ENCODE measurements at regions not wholly inside any gene's neighbourhood (a gene's known extent, or its start where the extent isn't known, plus 50 kb on each side); places are given as distances from the start of the nearest gene placed in this dataset.

- no peaks in the 10 kb centered on the region for H3K9me3 Mint-ChIP-seq
- no peaks in the 10 kb centered on the region for H3K27me3 Mint-ChIP-seq
- ChIA-PET CTCF (no interaction called here), POLR2A (no interaction called here)
- no peak overlapping the region for H3K27ac Mint-ChIP-seq
- H3K4me1 Mint-ChIP-seq = no peaks in the 10 kb centered on the region
- H3K4me3 Mint-ChIP-seq = no peak overlapping the region
- no peak for DNase-seq
- no peaks in the 10 kb centered on the region for H3K36me3 Mint-ChIP-seq (ENCODE audit: low read depth)
Observed at GRCh38 chrX:131907488-131908314, 115.4 kb upstream of the STK26 start.

DNA sequence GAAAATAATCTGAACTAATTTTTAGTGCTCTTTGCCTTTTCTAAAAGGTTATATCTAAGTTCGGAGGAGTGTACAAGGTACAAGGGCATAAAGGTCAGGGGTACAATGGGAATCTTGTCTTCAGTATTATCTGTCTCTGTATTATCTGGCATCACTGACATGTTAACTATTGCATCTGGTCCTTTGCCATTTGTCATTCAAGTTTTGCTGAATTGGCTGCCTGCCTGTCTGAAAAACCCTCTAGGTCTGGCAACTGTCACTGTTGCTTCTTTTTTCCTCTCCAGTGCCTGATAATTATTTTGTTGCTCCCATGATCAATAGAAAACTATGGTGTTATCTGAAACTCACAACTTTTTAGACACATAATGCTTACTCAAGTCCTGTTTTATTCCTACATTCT lies 112.5 kb upstream of the STK26 start:
- Mint-ChIP-seq H3K36me3 (ENCODE audit: low read depth) (no peaks in the 10 kb centered on the region), H3K4me1 (no peaks in the 10 kb centered on the region), H3K9me3 (peaks cover 3% of the 10 kb centered on the region), H3K27ac (no peak overlapping the region), H3K27me3 (no peaks in the 10 kb centered on the region), H3K4me3 (no peak overlapping the region)
- DNase-seq = no peak
- POLR2A ChIA-PET = no interaction called here
- CTCF ChIA-PET = no interaction called here

GRCh38 chrX:131915488-131915887 lies 107.6 kb upstream of the STK26 start:
- no peaks in the 10 kb centered on the region for H3K36me3 Mint-ChIP-seq (ENCODE audit: low read depth)
- DNase-seq = no peak
- peaks cover 3% of the 10 kb centered on the region for H3K9me3 Mint-ChIP-seq
- no peak overlapping the region for H3K27ac Mint-ChIP-seq
- no peaks in the 10 kb centered on the region for H3K27me3 Mint-ChIP-seq
- POLR2A ChIA-PET = no interaction called here
- no peak overlapping the region for H3K4me3 Mint-ChIP-seq
- CTCF ChIA-PET = no interaction called here
- H3K4me1 Mint-ChIP-seq = no peaks in the 10 kb centered on the region

GRCh38 chrX:131917588-131917987 lies 105.5 kb upstream of the STK26 start:
- ChIA-PET POLR2A (no interaction called here), CTCF (no interaction called here)
- Mint-ChIP-seq H3K36me3 (ENCODE audit: low read depth) (no peaks in the 10 kb centered on the region), H3K27ac (no peak overlapping the region), H3K9me3 (peaks cover 3% of the 10 kb centered on the region), H3K4me3 (no peak overlapping the region), H3K27me3 (no peaks in the 10 kb centered on the region), H3K4me1 (no peaks in the 10 kb centered on the region)
- no peak for DNase-seq

- Mint-ChIP-seq H3K4me1 (no peaks in the 10 kb centered on the region), H3K36me3 (ENCODE audit: low read depth) (no peaks in the 10 kb centered on the region), H3K9me3 (peaks cover 3% of the 10 kb centered on the region), H3K27me3 (no peaks in the 10 kb centered on the region), H3K4me3 (no peak overlapping the region), H3K27ac (no peak overlapping the region)
- CTCF ChIA-PET = no interaction called here
- POLR2A ChIA-PET = no interaction called here
- DNase-seq = no peak
Observed at GRCh38 chrX:131918839-131919238, 104.3 kb upstream of the STK26 start.

DNA sequence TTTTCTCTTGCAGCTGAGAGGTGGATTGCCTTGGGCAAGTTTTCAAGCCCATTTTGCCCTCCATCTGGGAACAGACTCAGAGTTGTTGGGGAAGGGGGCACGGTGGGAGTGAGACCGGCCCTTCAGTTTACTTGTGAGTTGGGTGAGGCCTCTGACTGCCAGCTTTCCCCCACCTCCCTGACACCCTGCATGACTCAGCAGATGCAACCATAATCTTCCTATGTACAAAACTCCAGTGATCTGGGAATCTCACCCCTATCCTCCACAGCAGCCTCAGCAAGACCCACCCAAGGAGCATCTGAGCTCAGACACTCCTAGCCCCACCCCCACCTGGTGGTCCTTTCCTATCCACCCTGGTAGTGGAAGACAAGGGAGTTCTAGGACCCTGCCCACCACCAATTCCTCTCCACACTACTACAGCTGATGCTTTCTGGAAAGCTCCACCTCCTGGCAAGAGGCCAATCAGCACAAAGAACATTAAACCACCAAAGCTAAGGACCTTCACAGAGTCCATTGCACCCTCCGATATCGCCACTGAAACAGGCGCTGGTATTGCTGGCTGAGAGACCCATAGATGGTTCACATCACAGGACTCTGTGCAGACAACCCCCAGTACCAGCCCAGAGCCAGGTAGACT lies 99.4 kb upstream of the STK26 start:
- DNase-seq = no peak
- Mint-ChIP-seq H3K27ac (no peak overlapping the region), H3K36me3 (ENCODE audit: low read depth) (no peaks in the 10 kb centered on the region), H3K4me3 (no peak overlapping the region), H3K9me3 (no peaks in the 10 kb centered on the region), H3K27me3 (no peaks in the 10 kb centered on the region), H3K4me1 (no peaks in the 10 kb centered on the region)
- ChIA-PET CTCF (interaction anchor here (0.6 to 1.7 kb wide), 2 partner anchors 12 to 402 kb away, joined by 3 read pairs; no protein-coding TSS in a partner anchor), POLR2A (no interaction called here)

DNA sequence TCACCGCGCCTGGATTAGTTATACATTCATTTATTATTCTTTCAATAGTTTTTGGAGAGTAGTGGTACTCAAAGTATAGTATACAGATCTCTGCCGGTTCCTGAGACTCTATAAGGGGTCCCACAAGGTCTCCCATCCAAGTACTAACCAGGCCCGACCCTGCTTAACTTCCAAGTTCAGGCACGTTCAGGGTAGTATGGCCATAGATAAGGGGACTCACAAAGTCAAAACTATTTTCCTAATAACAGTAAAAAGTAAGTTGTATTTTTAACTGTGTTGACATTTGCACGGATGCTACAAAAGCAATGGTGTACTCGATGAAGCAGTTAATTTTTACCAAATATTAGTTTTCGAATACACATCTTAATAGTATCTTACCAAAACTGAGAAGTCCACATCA lies 84.4 kb upstream of the STK26 start:
- H3K27me3 Mint-ChIP-seq = no peaks in the 10 kb centered on the region
- H3K9me3 Mint-ChIP-seq = no peaks in the 10 kb centered on the region
- ChIA-PET CTCF (no interaction called here), POLR2A (no interaction called here)
- no peaks in the 10 kb centered on the region for H3K4me1 Mint-ChIP-seq
- H3K27ac Mint-ChIP-seq = no peak overlapping the region
- DNase-seq = no peak
- H3K4me3 Mint-ChIP-seq = no peak overlapping the region
- no peaks in the 10 kb centered on the region for H3K36me3 Mint-ChIP-seq (ENCODE audit: low read depth)

- peaks cover 1% of the 10 kb centered on the region for H3K36me3 Mint-ChIP-seq (ENCODE audit: low read depth)
- H3K27ac Mint-ChIP-seq = no peak overlapping the region
- no peak overlapping the region for H3K4me3 Mint-ChIP-seq
- DNase-seq = no peak
- POLR2A ChIA-PET = no interaction called here
- no peaks in the 10 kb centered on the region for H3K4me1 Mint-ChIP-seq
- no peaks in the 10 kb centered on the region for H3K9me3 Mint-ChIP-seq
- CTCF ChIA-PET = no interaction called here
- no peaks in the 10 kb centered on the region for H3K27me3 Mint-ChIP-seq
Observed at GRCh38 chrX:131942034-131942433, 81.1 kb upstream of the STK26 start.

- Mint-ChIP-seq H3K9me3 (no peaks in the 10 kb centered on the region), H3K36me3 (ENCODE audit: low read depth) (peaks cover 1% of the 10 kb centered on the region), H3K4me3 (no peak overlapping the region), H3K27ac (no peak overlapping the region), H3K27me3 (no peaks in the 10 kb centered on the region), H3K4me1 (no peaks in the 10 kb centered on the region)
- POLR2A ChIA-PET = no interaction called here
- DNase-seq = no peak
- CTCF ChIA-PET = no interaction called here
Observed at GRCh38 chrX:131944936-131945902, 77.9 kb upstream of the STK26 start.

GRCh38 chrX:131951166-131951565 lies 71.9 kb upstream of the STK26 start:
- CTCF ChIA-PET = no interaction called here
- Mint-ChIP-seq H3K4me3 (no peak overlapping the region), H3K9me3 (peaks cover 2% of the 10 kb centered on the region), H3K27ac (no peak overlapping the region), H3K4me1 (peaks cover 10% of the 10 kb centered on the region), H3K27me3 (no peaks in the 10 kb centered on the region), H3K36me3 (ENCODE audit: low read depth) (no peaks in the 10 kb centered on the region)
- POLR2A ChIA-PET = no interaction called here
- no peak for DNase-seq

DNA sequence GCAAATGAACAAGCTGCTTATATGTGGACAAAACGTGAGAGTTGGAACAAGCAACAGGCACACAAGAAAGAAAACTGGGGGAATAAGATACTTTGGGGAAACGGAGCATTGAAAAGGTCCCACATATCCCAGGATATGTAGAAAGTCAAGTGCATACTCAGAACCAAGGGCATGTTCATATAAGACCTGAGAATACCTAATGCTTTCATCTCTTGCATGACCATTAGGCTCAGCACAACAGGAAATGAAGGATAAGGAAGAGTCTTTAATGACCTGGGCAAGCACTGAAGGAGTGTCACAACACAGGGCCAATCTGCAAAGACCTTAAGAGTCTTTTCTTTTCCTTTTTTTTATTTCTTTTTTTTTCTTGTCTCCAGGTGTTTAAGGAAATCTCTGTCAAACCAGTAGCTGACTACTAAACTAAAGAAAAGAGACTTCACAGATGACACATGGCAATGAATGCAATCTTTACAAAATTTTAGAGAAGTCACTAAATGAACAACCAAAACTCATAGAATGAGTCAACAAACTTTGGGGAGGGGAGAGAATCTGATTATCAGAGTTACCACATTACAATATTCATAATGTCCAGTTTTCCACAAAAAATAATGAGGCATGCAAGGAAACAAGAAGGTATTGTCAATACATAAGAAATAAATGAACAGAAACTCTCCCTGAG lies 67.9 kb upstream of the STK26 start:
- DNase-seq = no peak
- no peak overlapping the region for H3K4me3 Mint-ChIP-seq
- no peaks in the 10 kb centered on the region for H3K27me3 Mint-ChIP-seq
- peaks cover 2% of the 10 kb centered on the region for H3K9me3 Mint-ChIP-seq
- no peaks in the 10 kb centered on the region for H3K36me3 Mint-ChIP-seq (ENCODE audit: low read depth)
- H3K4me1 Mint-ChIP-seq = peaks cover 10% of the 10 kb centered on the region
- ChIA-PET CTCF (no interaction called here), POLR2A (interaction anchor here (0.6 kb wide), 1 partner anchor 509 kb away, joined by 3 read pairs; no protein-coding TSS in a partner anchor)
- no peak overlapping the region for H3K27ac Mint-ChIP-seq

DNA sequence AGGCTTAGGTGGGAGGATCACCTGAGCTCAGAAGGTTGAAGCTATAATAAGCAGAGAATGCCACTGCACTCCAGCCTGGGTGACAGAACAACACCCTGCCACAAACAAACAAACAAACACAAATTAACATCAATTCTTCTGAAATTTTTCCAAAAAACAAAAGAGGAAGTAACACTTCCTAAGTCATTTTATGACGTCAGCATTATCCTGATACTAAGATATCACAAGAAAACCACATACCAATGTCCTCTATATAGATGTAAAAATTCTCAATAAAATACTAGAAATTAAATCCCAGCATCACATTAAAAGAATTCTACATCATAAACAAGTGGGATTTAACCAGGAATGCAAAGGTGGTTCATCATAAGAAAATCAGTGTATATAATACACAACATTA lies 64.4 kb upstream of the STK26 start:
- POLR2A ChIA-PET = no interaction called here
- CTCF ChIA-PET = no interaction called here
- no peak for DNase-seq
- peaks cover 2% of the 10 kb centered on the region for H3K9me3 Mint-ChIP-seq
- peaks cover 2% of the 10 kb centered on the region for H3K36me3 Mint-ChIP-seq (ENCODE audit: low read depth)
- no peaks in the 10 kb centered on the region for H3K27me3 Mint-ChIP-seq
- H3K4me1 Mint-ChIP-seq = peaks cover 13% of the 10 kb centered on the region
- H3K27ac Mint-ChIP-seq = no peak overlapping the region
- H3K4me3 Mint-ChIP-seq = no peak overlapping the region

DNA sequence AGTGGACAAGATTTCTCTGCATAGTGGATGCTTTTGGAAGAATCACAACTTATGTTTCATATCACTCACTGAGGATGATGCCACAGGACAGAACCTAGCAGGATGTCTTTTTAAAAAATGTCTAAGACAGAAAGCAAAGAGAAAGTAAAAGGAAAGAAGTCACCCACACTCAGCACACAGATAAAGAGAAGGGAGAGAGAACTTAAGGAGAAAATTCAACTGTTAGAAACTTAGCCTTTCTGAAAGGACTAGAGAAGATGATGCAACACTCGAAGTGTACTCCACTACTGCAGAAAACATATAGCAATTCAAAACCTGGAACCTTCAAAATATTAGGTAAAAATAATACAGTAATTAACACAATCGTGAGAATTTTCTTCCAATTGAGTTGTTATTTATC lies 52.8 kb upstream of the STK26 start:
- CTCF ChIA-PET = no interaction called here
- no peak for DNase-seq
- peaks cover 8% of the 10 kb centered on the region for H3K4me1 Mint-ChIP-seq
- POLR2A ChIA-PET = no interaction called here
- no peaks in the 10 kb centered on the region for H3K9me3 Mint-ChIP-seq
- H3K27ac Mint-ChIP-seq = peak overlapping the region; percentile 86
- H3K36me3 Mint-ChIP-seq (ENCODE audit: low read depth) = no peaks in the 10 kb centered on the region
- H3K27me3 Mint-ChIP-seq = no peaks in the 10 kb centered on the region
- H3K4me3 Mint-ChIP-seq = peak overlapping the region; percentile 48

Data from activated CD4-positive, alpha-beta T cell treated with anti-CD3 and anti-CD28 coated beads, Interleukin-2, amount 10 ng/mL, durations not matched to agents 7 days and 5 days (primary cell).